Parathyroid adenoma (tissue), 2 donors: ENCODE measurements at regions not wholly inside any gene's neighbourhood (a gene's known extent, or its start where the extent isn't known, plus 50 kb on each side); places are given as distances from the start of the nearest gene placed in this dataset.

ENCODE experiments used
- H2AFZ ChIP-seq: fragments of 300-600 bp; sonication (generic); one replicate; pipeline ENCODE4 v1.7.0; 2017; ENCODE audit warnings: antibody characterized with exemption, mild to moderate bottlenecking
- H3K27ac ChIP-seq: fragments of 300-600 bp; sonication (generic); one replicate; pipeline ENCODE4 v1.7.0; 2017
- H3K27me3 ChIP-seq: fragments of 300-600 bp; sonication (generic); one replicate; pipeline ENCODE4 v1.7.0; 2017; ENCODE audit warnings: low read length; ENCODE audit not compliant: control insufficient read depth, insufficient read depth
- H3K36me3 ChIP-seq: fragments of 300-600 bp; sonication (generic); one replicate; pipeline ENCODE4 v1.7.0; 2017; ENCODE audit warnings: low read length; ENCODE audit not compliant: control insufficient read depth, insufficient read depth
- H3K4me1 ChIP-seq: fragments of 300-600 bp; sonication (generic); one replicate; pipeline ENCODE4 v1.7.0; 2017; ENCODE audit warnings: control low read depth
- H3K4me2 ChIP-seq: fragments of 300-600 bp; sonication (generic); one replicate; pipeline ENCODE4 v1.7.0; 2017; ENCODE audit warnings: low read length
- H3K4me3 ChIP-seq: fragments of 300-600 bp; sonication (generic); one replicate; pipeline ENCODE4 v1.7.0; 2017; ENCODE audit warnings: low read depth, low read length
- H3K79me2 ChIP-seq: fragments of 300-600 bp; sonication (generic); one replicate; pipeline ENCODE4 v1.7.0; 2017; ENCODE audit warnings: control low read depth
- H3K9ac ChIP-seq: fragments of 300-600 bp; sonication (generic); one replicate; pipeline ENCODE4 v1.7.0; 2017; ENCODE audit warnings: mild to moderate bottlenecking
- H3K9me3 ChIP-seq: fragments of 300-600 bp; sonication (generic); one replicate; pipeline ENCODE4 v1.7.0; 2017; ENCODE audit warnings: low read length; ENCODE audit not compliant: control insufficient read depth
- TF ChIP-seq, protein P1 (sequence below): fragments of 300-600 bp; sonication (generic); IDR thresholded peaks from one replicate; pipeline ENCODE4 v1.7.0; 2017; ENCODE audit warnings: antibody characterized with exemption, mild to moderate bottlenecking
- donor health status: primary hyperparathyroidism.

GRCh38 chr3:20773320-20773984 is 587.4 kb upstream of the SGO1 start:
- TF ChIP-seq, protein P1, sequence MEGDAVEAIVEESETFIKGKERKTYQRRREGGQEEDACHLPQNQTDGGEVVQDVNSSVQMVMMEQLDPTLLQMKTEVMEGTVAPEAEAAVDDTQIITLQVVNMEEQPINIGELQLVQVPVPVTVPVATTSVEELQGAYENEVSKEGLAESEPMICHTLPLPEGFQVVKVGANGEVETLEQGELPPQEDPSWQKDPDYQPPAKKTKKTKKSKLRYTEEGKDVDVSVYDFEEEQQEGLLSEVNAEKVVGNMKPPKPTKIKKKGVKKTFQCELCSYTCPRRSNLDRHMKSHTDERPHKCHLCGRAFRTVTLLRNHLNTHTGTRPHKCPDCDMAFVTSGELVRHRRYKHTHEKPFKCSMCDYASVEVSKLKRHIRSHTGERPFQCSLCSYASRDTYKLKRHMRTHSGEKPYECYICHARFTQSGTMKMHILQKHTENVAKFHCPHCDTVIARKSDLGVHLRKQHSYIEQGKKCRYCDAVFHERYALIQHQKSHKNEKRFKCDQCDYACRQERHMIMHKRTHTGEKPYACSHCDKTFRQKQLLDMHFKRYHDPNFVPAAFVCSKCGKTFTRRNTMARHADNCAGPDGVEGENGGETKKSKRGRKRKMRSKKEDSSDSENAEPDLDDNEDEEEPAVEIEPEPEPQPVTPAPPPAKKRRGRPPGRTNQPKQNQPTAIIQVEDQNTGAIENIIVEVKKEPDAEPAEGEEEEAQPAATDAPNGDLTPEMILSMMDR, result no peak
- no peak overlapping the region for H3K4me3 ChIP-seq
- no peak overlapping the region for H3K9ac ChIP-seq
- no peaks in the 10 kb centered on the region for H3K36me3 ChIP-seq
- no peaks in the 10 kb centered on the region for H3K4me1 ChIP-seq
- no peaks in the 10 kb centered on the region for H3K9me3 ChIP-seq
- H2AFZ ChIP-seq, result no peak overlapping the region
- H3K4me2 ChIP-seq, result no peak overlapping the region
- no peak overlapping the region for H3K27ac ChIP-seq
- H3K27me3 ChIP-seq, result no peaks in the 10 kb centered on the region
- no peaks in the 10 kb centered on the region for H3K79me2 ChIP-seq

DNA sequence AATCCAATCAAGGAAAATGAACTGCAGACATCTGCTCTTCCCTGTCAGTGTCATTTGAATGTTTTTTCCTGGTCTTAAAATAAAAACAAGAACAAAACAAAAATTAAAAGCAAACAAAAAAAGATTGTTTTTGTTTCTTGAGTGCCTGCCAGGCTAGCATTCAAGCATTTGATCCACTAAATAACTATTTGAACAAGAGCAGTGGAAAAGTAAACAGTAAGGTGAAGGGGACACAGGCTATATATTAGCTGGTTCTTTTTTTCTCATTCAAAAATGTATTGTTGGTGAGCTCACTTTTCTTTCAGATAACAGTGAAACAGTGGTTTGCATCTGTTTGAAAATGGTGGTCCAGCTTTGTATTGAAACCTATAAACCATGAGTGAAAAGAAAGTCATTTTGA is 586.9 kb upstream of the SGO1 start:
- H3K4me3 ChIP-seq, result no peak overlapping the region
- H3K27ac ChIP-seq, result no peak overlapping the region
- H3K4me2 ChIP-seq, result no peak overlapping the region

DNA sequence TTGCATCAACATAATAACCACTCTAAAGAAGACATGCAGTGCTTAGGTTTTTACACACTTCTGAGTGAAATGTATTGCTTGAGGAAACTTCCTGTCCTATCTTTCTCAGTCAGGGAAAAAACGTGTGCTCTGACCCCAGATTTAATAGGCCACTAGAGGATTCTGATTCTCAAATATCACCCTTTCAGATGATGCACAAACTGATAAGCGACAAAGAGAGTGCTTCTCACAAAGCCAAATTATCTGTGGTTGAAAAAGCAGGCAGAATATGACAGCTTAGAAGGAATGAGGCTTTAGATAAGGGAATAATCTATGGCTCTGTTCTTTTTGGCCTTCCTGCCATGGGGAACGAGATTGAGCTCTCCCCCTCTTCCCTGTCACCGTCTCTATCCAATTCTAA is 583.4 kb upstream of the SGO1 start:
- Histone ChIP-seq H3K27ac (no peak overlapping the region), H3K4me1 (no peaks in the 10 kb centered on the region), H3K27me3 (no peaks in the 10 kb centered on the region), H3K9ac (no peak overlapping the region), H3K9me3 (no peaks in the 10 kb centered on the region), H3K4me2 (no peak overlapping the region), H3K79me2 (no peaks in the 10 kb centered on the region), H2AFZ (no peak overlapping the region), H3K4me3 (no peak overlapping the region), H3K36me3 (no peaks in the 10 kb centered on the region)
- TF ChIP-seq, protein P1, result no peak

More for the DNA sequence above, 586.9 kb upstream of the SGO1 start:
- Histone ChIP-seq H3K9me3 (no peaks in the 10 kb centered on the region), H3K27me3 (no peaks in the 10 kb centered on the region), H3K36me3 (no peaks in the 10 kb centered on the region), H3K9ac (no peak overlapping the region), H2AFZ (no peak overlapping the region), H3K79me2 (no peaks in the 10 kb centered on the region), H3K4me1 (no peaks in the 10 kb centered on the region)
- TF ChIP-seq, protein P1, result no peak

DNA sequence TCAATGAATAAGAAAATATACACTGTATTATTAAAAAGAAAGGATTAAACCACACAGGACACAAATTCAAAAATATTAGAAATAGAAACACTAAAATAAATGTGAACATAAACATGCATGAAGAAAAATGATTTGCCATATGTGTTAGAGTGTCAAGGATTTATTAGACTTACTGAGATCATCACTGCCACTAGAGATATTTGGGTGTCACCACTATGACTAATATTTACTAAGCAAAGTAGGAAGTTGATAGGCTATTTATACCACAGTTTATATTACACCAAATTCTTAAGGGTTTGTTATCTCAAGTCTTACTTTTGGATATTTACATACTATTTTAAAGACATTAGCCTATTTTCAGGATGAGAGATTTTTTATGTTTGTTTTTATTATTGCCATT is 575.0 kb upstream of the SGO1 start:
- Histone ChIP-seq H3K27ac (no peak overlapping the region), H3K79me2 (no peaks in the 10 kb centered on the region), H3K4me2 (no peak overlapping the region), H3K4me1 (no peaks in the 10 kb centered on the region), H3K4me3 (no peak overlapping the region), H3K27me3 (no peaks in the 10 kb centered on the region), H3K9me3 (no peaks in the 10 kb centered on the region), H3K36me3 (no peaks in the 10 kb centered on the region), H2AFZ (no peak overlapping the region), H3K9ac (no peak overlapping the region)
- TF ChIP-seq, protein P1, result no peak

- Histone ChIP-seq H3K36me3 (no peaks in the 10 kb centered on the region), H3K27ac (no peak overlapping the region), H3K4me2 (no peak overlapping the region), H3K27me3 (no peaks in the 10 kb centered on the region), H3K79me2 (no peaks in the 10 kb centered on the region), H3K4me3 (no peak overlapping the region), H3K9me3 (no peaks in the 10 kb centered on the region), H3K9ac (no peak overlapping the region), H3K4me1 (no peaks in the 10 kb centered on the region), H2AFZ (no peak overlapping the region)
- TF ChIP-seq, protein P1, result no peak
Observed at GRCh38 chr3:20752416-20752815, 566.4 kb upstream of the SGO1 start.
